ENCODE measurements at regions not wholly inside any gene's neighbourhood (a gene's known extent, or its start where the extent isn't known, plus 50 kb on each side); places are given as distances from the start of the nearest gene placed in this dataset.

DNA sequence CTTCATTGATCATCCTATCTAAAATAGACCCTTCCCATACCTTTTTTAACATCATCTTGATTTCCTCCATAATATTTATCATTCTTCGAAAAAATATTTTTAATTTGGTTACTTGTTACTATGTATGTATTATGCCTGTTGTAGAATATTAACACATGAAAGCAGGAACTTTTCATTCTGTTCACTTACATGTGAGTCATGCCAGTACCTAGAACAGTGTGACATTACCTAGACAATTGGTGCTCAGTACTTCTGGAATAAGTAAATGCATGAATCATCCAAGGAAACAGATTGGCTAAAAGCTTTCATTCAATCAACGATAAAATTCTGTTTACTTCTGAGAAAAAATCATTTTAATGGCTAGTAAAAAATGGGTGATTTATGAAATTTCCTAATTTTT lies 76.4 kb downstream of the CXXC4 start:
- H3K27ac Mint-ChIP-seq (ENCODE audit: unreplicated experiment) = no peak overlapping the region
- TF ChIP-seq EZH2 (IDR thresholded peaks at IDR 0.05; ENCODE audit: insufficient read depth, low read length) = no peak
- TF ChIP-seq, protein P1, sequence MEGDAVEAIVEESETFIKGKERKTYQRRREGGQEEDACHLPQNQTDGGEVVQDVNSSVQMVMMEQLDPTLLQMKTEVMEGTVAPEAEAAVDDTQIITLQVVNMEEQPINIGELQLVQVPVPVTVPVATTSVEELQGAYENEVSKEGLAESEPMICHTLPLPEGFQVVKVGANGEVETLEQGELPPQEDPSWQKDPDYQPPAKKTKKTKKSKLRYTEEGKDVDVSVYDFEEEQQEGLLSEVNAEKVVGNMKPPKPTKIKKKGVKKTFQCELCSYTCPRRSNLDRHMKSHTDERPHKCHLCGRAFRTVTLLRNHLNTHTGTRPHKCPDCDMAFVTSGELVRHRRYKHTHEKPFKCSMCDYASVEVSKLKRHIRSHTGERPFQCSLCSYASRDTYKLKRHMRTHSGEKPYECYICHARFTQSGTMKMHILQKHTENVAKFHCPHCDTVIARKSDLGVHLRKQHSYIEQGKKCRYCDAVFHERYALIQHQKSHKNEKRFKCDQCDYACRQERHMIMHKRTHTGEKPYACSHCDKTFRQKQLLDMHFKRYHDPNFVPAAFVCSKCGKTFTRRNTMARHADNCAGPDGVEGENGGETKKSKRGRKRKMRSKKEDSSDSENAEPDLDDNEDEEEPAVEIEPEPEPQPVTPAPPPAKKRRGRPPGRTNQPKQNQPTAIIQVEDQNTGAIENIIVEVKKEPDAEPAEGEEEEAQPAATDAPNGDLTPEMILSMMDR (IDR thresholded peaks at IDR 0.05; ENCODE audit: insufficient read depth, low read depth, low read length) = no peak
- H3K4me1 ChIP-seq (ENCODE audit: insufficient read depth, low read length) = no peaks in the 10 kb centered on the region
- FAIRE-seq (no peak), DNase-seq (ENCODE audit: low read depth) (no peak)
- H3K4me3 Mint-ChIP-seq (ENCODE audit: unreplicated experiment) = no peak overlapping the region
- H3K9me3 ChIP-seq (ENCODE audit: insufficient read depth, low read depth, low read length) = no peaks in the 10 kb centered on the region
- H3K36me3 ChIP-seq (ENCODE audit: insufficient read depth, low read length) = no peaks in the 10 kb centered on the region
- H3K4me3 ChIP-seq (ENCODE audit: insufficient read depth, low read depth, low read length) = no peak overlapping the region
- no peaks in the 10 kb centered on the region for H4K20me1 ChIP-seq (ENCODE audit: insufficient read depth, low read length)
- peaks cover 28% of the 10 kb centered on the region for H3K4me1 Mint-ChIP-seq (ENCODE audit: low read depth, unreplicated experiment)
- no peaks in the 10 kb centered on the region for H3K27me3 ChIP-seq (ENCODE audit: insufficient read depth, low read length)
- H3K27me3 Mint-ChIP-seq (ENCODE audit: low read depth, unreplicated experiment) = no peaks in the 10 kb centered on the region
- H3K9me3 Mint-ChIP-seq (ENCODE audit: unreplicated experiment) = no peaks in the 10 kb centered on the region
- no peak overlapping the region for H3K27ac ChIP-seq (ENCODE audit: low read depth, low read length)
- H3K79me2 ChIP-seq (ENCODE audit: insufficient read depth, low read length) = no peaks in the 10 kb centered on the region
- no peak overlapping the region for H3K4me2 ChIP-seq (ENCODE audit: low read length)
- no peaks in the 10 kb centered on the region for H3K36me3 Mint-ChIP-seq (ENCODE audit: low read depth, unreplicated experiment)
- no peak overlapping the region for H3K9ac ChIP-seq (ENCODE audit: low read length)
- H2AFZ ChIP-seq (ENCODE audit: low read depth, low read length) = no peak overlapping the region

GRCh38 chr4:104417357-104417882 lies 77.3 kb downstream of the CXXC4 start:
- Histone ChIP-seq H3K9me3 (ENCODE audit: insufficient read depth, low read depth, low read length) (no peaks in the 10 kb centered on the region), H3K79me2 (ENCODE audit: insufficient read depth, low read length) (no peaks in the 10 kb centered on the region), H3K36me3 (ENCODE audit: insufficient read depth, low read length) (no peaks in the 10 kb centered on the region), H3K9ac (ENCODE audit: low read length) (no peak overlapping the region), H3K4me3 (ENCODE audit: insufficient read depth, low read depth, low read length) (no peak overlapping the region), H3K4me1 (ENCODE audit: insufficient read depth, low read length) (no peaks in the 10 kb centered on the region), H2AFZ (ENCODE audit: low read depth, low read length) (no peak overlapping the region), H4K20me1 (ENCODE audit: insufficient read depth, low read length) (no peaks in the 10 kb centered on the region), H3K27me3 (ENCODE audit: insufficient read depth, low read length) (no peaks in the 10 kb centered on the region), H3K27ac (ENCODE audit: low read depth, low read length) (no peak overlapping the region), H3K4me2 (ENCODE audit: low read length) (no peak overlapping the region)
- Mint-ChIP-seq H3K36me3 (ENCODE audit: low read depth, unreplicated experiment) (no peaks in the 10 kb centered on the region), H3K4me1 (ENCODE audit: low read depth, unreplicated experiment) (peaks cover 27% of the 10 kb centered on the region), H3K4me3 (ENCODE audit: unreplicated experiment) (no peak overlapping the region), H3K27me3 (ENCODE audit: low read depth, unreplicated experiment) (no peaks in the 10 kb centered on the region), H3K9me3 (ENCODE audit: unreplicated experiment) (no peaks in the 10 kb centered on the region), H3K27ac (ENCODE audit: unreplicated experiment) (no peak overlapping the region)
- FAIRE-seq (no peak), DNase-seq (ENCODE audit: low read depth) (no peak)
- TF ChIP-seq EZH2 (IDR thresholded peaks at IDR 0.05; ENCODE audit: insufficient read depth, low read length) = no peak
- TF ChIP-seq, protein P1 (IDR thresholded peaks at IDR 0.05; ENCODE audit: insufficient read depth, low read depth, low read length) = no peak

- Histone ChIP-seq H3K36me3 (ENCODE audit: insufficient read depth, low read length) (no peaks in the 10 kb centered on the region), H3K9me3 (ENCODE audit: insufficient read depth, low read depth, low read length) (no peaks in the 10 kb centered on the region), H4K20me1 (ENCODE audit: insufficient read depth, low read length) (no peaks in the 10 kb centered on the region), H3K27me3 (ENCODE audit: insufficient read depth, low read length) (no peaks in the 10 kb centered on the region), H3K9ac (ENCODE audit: low read length) (no peak overlapping the region), H2AFZ (ENCODE audit: low read depth, low read length) (no peak overlapping the region), H3K4me1 (ENCODE audit: insufficient read depth, low read length) (no peaks in the 10 kb centered on the region), H3K79me2 (ENCODE audit: insufficient read depth, low read length) (no peaks in the 10 kb centered on the region), H3K27ac (ENCODE audit: low read depth, low read length) (no peak overlapping the region), H3K4me2 (ENCODE audit: low read length) (no peak overlapping the region), H3K4me3 (ENCODE audit: insufficient read depth, low read depth, low read length) (no peak overlapping the region)
- no peak for DNase-seq (ENCODE audit: low read depth)
- TF ChIP-seq, protein P1 (IDR thresholded peaks at IDR 0.05; ENCODE audit: insufficient read depth, low read depth, low read length) = no peak
- TF ChIP-seq EZH2 (IDR thresholded peaks at IDR 0.05; ENCODE audit: insufficient read depth, low read length) = no peak
- Mint-ChIP-seq H3K36me3 (ENCODE audit: low read depth, unreplicated experiment) (no peaks in the 10 kb centered on the region), H3K27me3 (ENCODE audit: low read depth, unreplicated experiment) (no peaks in the 10 kb centered on the region), H3K4me1 (ENCODE audit: low read depth, unreplicated experiment) (peaks cover 21% of the 10 kb centered on the region), H3K9me3 (ENCODE audit: unreplicated experiment) (no peaks in the 10 kb centered on the region), H3K4me3 (ENCODE audit: unreplicated experiment) (no peak overlapping the region), H3K27ac (ENCODE audit: unreplicated experiment) (no peak overlapping the region)
- FAIRE-seq = no peak
These were observed 77.9 kb downstream of the CXXC4 start for GRCh38 chr4:104416725-104417356.
